ENCODE measurements at regions not wholly inside any gene's neighbourhood (a gene's known extent, or its start where the extent isn't known, plus 50 kb on each side); places are given as distances from the start of the nearest gene placed in this dataset.

DNA sequence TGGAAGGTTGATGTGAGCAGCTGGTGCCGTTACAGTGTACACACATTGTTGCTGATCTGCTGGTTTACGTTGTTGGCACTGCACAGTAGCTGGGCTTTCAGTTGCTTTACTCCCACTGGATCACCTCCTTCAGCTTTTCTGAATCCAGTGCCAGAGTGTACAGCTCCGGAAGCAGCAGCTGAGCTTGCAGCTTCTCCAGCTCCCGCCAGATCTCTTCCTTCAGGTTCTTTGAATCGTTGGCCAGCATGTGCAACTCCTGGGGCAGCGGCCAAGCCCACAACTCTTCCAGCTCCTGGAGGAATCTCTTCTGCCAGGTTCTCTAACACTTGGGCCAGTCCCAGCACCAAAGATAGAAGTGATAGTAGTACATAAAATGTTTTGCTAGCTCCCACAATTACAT lies 149.7 kb upstream of the RRP15 start:
- TF ChIP-seq SUZ12 (IDR thresholded peaks at IDR 0.05; ENCODE audit: low read length), result no peak
- TF ChIP-seq POLR2AphosphoS5 (IDR thresholded peaks at IDR 0.05; ENCODE audit: low read depth, low read length), result no peak
- TF ChIP-seq SIRT6 (IDR thresholded peaks at IDR 0.05; ENCODE audit: low read length), result no peak
- no peak for TF ChIP-seq SAP30 (IDR thresholded peaks at IDR 0.05; ENCODE audit: insufficient read depth, insufficient replicate concordance, low read length)
- no peak for TF ChIP-seq CHD2 (IDR thresholded peaks at IDR 0.05; ENCODE audit: low read length)
- TF ChIP-seq BACH1 (IDR thresholded peaks at IDR 0.05; ENCODE audit: low read length), result no peak
- TF ChIP-seq, protein P1, sequence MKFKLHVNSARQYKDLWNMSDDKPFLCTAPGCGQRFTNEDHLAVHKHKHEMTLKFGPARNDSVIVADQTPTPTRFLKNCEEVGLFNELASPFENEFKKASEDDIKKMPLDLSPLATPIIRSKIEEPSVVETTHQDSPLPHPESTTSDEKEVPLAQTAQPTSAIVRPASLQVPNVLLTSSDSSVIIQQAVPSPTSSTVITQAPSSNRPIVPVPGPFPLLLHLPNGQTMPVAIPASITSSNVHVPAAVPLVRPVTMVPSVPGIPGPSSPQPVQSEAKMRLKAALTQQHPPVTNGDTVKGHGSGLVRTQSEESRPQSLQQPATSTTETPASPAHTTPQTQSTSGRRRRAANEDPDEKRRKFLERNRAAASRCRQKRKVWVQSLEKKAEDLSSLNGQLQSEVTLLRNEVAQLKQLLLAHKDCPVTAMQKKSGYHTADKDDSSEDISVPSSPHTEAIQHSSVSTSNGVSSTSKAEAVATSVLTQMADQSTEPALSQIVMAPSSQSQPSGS (IDR thresholded peaks at IDR 0.05; ENCODE audit: low read length), result no peak
- TF ChIP-seq CHD1 (IDR thresholded peaks at IDR 0.05; ENCODE audit: low read depth, low read length), result no peak
- TF ChIP-seq SIX5 (IDR thresholded peaks at IDR 0.05; ENCODE audit: low read depth, low read length), result no peak
- TF ChIP-seq JUN (IDR thresholded peaks at IDR 0.05; ENCODE audit: low read depth, low read length), result no peak
- H3K23me2 ChIP-seq (ENCODE audit: low read depth, low read length), result no peaks in the 10 kb centered on the region
- H3K4me2 ChIP-seq (ENCODE audit: insufficient read depth in 1 of 2, low read depth in 2 of 2, low read length in 2 of 2), result no peak overlapping the region
- no peaks in the 10 kb centered on the region for H3K79me1 ChIP-seq (ENCODE audit: low read depth, low read length)
- H3K4me3 ChIP-seq (ENCODE audit: extremely low read depth in 1 of 4, insufficient read depth in 2 of 4, low read depth in 3 of 4, low read length in 4 of 4), result no peak overlapping the region
- DNase-seq (ENCODE audit: low read depth in 1 of 2, low spot score in 2 of 2) (no peak), FAIRE-seq (no peak)
- H3K18ac ChIP-seq (ENCODE audit: extremely low read depth, low read length), result no peak overlapping the region
- H3K23ac ChIP-seq (ENCODE audit: insufficient read length), result no peak overlapping the region
- WGBS, 2 experiments (ENCODE audit: extremely low coverage in 1 of 2, insufficient coverage in 1 of 2, insufficient read length in 1 of 2, insufficient replicate concordance in 2 of 2, low coverage in 1 of 2, low lambda C conversion rate in 2 of 2, missing lambda C conversion rate in 1 of 2), result 87% methylated on average over 6 of the region's 6 CpGs; no CpG with 5 or more reads in 1 of the 2 experiments
- no peak overlapping the region for H4K91ac ChIP-seq (replicated peaks; ENCODE audit: insufficient read length, low read length)
- no peak overlapping the region for H2BK120ac ChIP-seq (replicated peaks; ENCODE audit: low read depth, low read length)
- H2AFZ ChIP-seq (ENCODE audit: low read length), result no peak overlapping the region; the same call in 1 of the 2 replicates
- CTCF ChIA-PET (ENCODE audit: partially characterized antibody), result interaction anchor here (0.7 to 2.0 kb wide), 5 partner anchors 8 to 104 kb away, joined by 3 to 7 read pairs (median 3); no protein-coding TSS in a partner anchor
- no peak overlapping the region for H3K9ac ChIP-seq (replicated peaks in 1 of 4; ENCODE audit: extremely low read depth in 1 of 4, low read depth in 3 of 4, low read length in 3 of 4)
- no peak overlapping the region for H3K14ac ChIP-seq (ENCODE audit: insufficient read length)
- H2AK5ac ChIP-seq (ENCODE audit: low read depth, low read length), result no peak overlapping the region
- no peaks in the 10 kb centered on the region for H3K9me3 ChIP-seq (ENCODE audit: insufficient read depth in 2 of 2, low read depth in 1 of 2, low read length in 1 of 2)
- H3K4ac ChIP-seq (replicated peaks; ENCODE audit: insufficient read length, low read depth, low read length), result no peak overlapping the region
- no peaks in the 10 kb centered on the region for H3K4me1 ChIP-seq (replicated peaks in 1 of 4; ENCODE audit: control insufficient read depth in 3 of 4, insufficient read depth in 4 of 4, low read length in 3 of 4)
- H3K79me2 ChIP-seq (ENCODE audit: control insufficient read depth in 1 of 2, insufficient read depth in 2 of 2, low read length in 2 of 2), result no peaks in the 10 kb centered on the region
- H3K27me3 ChIP-seq (replicated peaks in 1 of 4; ENCODE audit: control insufficient read depth in 3 of 4, extremely low read depth in 1 of 4, insufficient read depth in 3 of 4, low read length in 3 of 4), result no peaks in the 10 kb centered on the region
- no peak overlapping the region for H2BK20ac ChIP-seq (ENCODE audit: low read length)
- no peak overlapping the region for H3K56ac ChIP-seq (replicated peaks; ENCODE audit: insufficient read length, low read depth, low read length)
- no peak overlapping the region for H3K27ac ChIP-seq (ENCODE audit: low read depth, low read length)
- H2BK5ac ChIP-seq (ENCODE audit: low read depth, low read length), result no peak overlapping the region
- no peak overlapping the region for H4K5ac ChIP-seq (ENCODE audit: insufficient read length, low read depth, low read length)
- no peak overlapping the region for H2BK12ac ChIP-seq (ENCODE audit: low read depth, low read length)
- POLR2A ChIA-PET (ENCODE audit: partially characterized antibody), result no interaction called here
- H4K20me1 ChIP-seq (replicated peaks in 1 of 2; ENCODE audit: control insufficient read depth in 1 of 2, insufficient read depth in 2 of 2, low read length in 2 of 2), result no peaks in the 10 kb centered on the region
- no peaks in the 10 kb centered on the region for H3K36me3 ChIP-seq (ENCODE audit: control insufficient read depth in 2 of 4, insufficient read depth in 4 of 4, low read length in 3 of 4)
- H2BK15ac ChIP-seq (ENCODE audit: low read length), result no peak overlapping the region
- H4K8ac ChIP-seq (ENCODE audit: extremely low read depth, insufficient read depth, low read length), result no peak overlapping the region
